RKO (cell line): ENCODE measurements at regions not wholly inside any gene's neighbourhood (a gene's known extent, or its start where the extent isn't known, plus 50 kb on each side); places are given as distances from the start of the nearest gene placed in this dataset.
"Not testable (repeated sequence)": the region's sequence is repeated elsewhere in the genome, so short reads cannot be mapped to it uniquely, and the experiment has no call there.

Source experiments
- DNase-seq: peaks from one replicate; pipeline ENCODE4 v3.0.0-alpha.2; 2016; ENCODE audit warnings: low spot score

- no peak for DNase-seq
Observed at GRCh38 chr20:57999465-58000111, 228.9 kb downstream of the ANKRD60 start.

- DNase-seq = no peak
Observed at GRCh38 chr20:57998981-57999464, 229.4 kb downstream of the ANKRD60 start.

DNA sequence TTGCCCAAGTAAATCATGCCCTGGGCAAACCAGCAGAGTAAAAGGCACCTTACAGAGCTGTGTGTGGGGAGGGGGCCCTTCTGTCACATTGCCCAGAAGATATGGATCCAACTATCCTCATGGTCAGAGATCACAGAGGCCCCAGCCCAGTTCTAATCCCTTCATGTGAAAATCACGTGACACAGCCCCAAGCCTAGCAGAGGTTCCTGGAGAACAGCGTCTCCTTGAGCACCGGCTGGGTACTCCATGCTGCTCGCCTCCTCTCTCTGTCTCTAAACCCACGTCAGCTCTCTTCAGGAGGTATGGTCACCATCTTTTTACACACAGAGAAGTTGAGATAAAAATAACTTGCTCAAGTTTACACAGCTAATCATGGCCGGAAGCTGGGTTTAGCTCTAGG lies 230.2 kb downstream of the ANKRD60 start:
- DNase-seq = no peak

- no peak for DNase-seq
Observed at GRCh38 chr20:57996936-57997890, 231.2 kb downstream of the ANKRD60 start.

DNA sequence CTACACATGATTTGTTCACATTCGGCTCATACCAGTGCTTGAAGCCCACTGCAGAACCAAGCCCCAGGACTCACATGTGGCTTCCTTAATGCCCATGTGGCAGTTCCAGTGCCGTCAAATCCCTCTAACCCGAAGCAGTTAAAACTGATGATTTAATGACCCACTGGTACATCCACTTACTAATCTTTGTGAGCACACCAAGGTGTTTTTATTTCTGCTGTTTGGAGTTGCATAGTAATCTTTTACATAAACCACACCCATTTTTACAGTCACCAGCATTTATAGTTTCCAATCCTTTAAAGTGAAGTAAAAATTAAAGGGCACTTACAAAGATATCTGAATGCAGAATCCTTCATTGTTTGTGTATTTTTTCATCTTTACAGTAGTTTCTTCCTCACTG lies 232.0 kb downstream of the ANKRD60 start:
- no peak for DNase-seq

DNA sequence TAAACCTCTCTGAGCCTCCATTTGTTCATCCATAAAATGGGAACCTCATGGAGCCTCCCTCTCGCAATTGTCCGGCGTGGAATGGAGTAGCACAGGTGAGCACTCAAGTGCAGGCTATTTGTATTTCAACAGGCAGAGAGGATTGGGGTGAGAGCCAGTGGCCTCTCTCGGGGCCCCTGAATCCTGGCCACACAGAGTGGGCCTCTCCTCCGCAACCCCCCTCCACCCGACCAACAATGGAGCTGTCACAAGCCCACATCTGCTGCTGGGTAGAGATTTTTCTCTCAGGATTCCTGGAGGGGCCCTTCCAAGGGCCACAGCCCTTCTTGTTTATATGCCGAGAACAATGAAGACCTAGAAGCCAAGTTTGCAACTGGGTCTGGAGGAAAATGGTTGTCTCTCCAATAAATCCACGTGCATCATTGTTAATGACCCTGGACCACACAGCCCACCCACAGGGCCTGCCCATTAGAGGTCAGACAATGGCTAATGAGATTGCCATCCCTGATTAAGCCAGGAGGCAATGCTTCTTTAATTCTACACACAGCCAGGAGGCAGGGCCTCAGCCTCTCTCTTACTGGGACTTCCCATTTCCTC lies 233.0 kb downstream of the ANKRD60 start:
- no peak for DNase-seq

- DNase-seq = no peak
Observed at GRCh38 chr20:57993716-57994431, 234.6 kb downstream of the ANKRD60 start.

DNA sequence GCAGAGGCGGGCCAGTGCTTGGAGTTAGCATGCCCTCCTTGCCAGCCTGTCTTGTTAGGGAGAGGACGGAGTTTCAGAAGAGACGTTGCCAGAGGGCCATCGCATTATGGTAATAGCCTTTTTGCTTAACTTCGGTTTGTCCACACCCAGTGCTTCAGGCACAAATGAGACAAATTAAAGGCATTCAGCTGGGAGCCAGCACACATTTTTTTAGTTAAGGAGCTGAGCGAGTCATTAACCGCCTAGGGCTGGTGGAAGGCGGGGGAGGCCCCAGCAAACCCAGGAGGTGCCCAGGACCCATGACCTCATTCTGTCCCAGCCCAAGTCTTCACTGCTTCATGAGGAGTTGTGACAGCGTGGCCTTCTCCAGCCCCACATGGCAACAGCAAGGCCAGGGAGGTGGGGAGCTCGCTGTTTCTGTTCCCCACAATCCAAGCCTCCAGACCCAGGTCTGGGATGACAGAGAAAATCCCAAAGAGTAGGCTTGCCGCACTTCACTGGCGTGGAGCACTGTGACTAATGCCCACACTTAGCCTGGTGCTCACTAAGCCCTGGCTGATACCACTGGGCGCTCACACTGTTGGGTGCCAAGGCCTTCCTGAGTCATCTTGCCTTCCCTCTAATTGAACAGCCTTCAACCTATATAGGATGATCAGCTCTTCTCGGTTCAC lies 237.1 kb downstream of the ANKRD60 start:
- DNase-seq = no peak

DNA sequence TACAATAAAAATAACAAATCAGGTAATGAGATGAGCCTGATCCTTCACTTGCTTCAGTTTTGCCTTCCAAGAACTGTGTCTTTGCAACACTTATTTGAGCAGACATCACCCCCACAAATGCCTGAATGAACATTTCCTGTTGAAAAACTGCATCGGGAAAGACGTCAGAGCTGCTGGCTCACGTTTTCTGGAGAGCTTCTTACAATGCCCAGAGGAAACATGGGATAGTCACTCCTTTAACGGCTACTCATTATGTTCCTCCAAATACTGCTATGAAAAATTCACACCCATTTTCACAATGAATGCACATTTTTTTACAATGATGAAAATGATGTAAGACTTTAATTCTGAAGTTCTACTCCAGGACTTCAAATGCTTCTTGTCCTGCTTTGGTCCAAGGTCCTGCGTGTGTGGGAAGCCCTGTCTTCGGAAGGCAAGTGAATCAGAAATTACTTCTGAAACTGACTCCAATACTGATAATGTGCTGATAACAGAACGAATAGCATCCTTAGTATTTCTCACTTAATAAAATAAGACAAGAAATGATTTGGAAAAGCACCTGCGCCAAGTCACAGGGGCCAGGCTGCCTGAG lies 238.0 kb downstream of the ANKRD60 start:
- no peak for DNase-seq

GRCh38 chr20:57988828-57989227 lies 239.6 kb downstream of the ANKRD60 start:
- no peak for DNase-seq

DNA sequence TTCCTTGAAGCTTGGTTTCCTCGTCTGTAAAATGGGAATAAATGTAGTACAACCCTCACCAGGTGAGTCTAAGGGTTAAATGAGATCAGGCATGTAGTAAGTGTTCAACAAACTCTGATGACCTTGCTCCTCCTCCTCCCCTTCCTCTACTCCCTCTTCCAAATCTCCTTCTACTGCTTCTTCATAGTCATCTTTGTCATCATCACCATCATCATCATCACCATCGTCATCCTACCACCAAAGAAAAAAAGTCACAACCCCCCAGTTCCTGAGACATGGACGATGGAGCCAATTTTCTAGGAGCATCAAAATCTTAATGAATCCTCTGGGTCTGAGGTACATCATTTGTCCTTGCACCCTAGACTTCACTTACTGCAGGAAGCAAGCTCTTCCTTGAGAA lies 240.0 kb downstream of the ANKRD60 start:
- no peak for DNase-seq

DNA sequence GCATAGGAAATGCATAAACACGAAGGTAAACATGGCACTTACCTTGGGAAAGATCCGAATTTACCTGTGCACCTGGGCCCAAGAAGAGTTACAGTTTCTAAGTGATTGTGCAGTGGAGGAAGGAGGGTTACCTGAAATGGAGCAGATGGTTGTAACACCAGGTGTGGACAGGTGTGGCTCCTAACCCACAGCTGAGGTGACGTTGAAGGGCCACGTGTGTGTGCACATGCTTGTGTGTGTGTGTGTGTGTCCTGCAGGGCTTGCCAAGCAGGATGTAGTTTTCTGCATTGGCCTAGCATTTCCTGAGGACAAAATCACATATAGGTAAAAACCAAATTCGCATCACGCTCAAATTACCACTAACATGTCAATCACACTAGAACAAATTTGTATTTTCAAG lies 240.8 kb downstream of the ANKRD60 start:
- no peak for DNase-seq

GRCh38 chr20:57986666-57987065 lies 241.8 kb downstream of the ANKRD60 start:
- DNase-seq = no peak

DNA sequence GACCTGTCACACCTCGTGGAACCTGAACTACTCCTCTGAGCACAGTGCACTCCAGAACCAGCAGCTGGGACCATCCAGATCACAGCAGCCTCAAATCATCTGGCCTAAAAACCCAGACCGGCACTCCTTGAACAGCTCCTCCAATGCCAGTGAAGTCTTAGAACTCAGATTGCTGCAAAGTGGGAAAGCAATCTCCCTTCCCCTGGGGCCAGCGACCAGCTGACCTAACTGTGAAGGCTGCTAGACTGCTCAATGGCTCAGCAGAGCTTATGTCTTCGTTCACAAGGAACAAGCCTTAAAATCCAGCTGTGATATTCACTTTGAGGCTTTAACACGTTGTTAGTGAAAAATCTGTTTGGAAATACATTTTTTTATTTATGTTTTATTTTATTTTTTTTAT lies 243.2 kb downstream of the ANKRD60 start:
- no peak for DNase-seq

GRCh38 chr20:57983082-57983481 lies 245.4 kb downstream of the ANKRD60 start:
- no peak for DNase-seq

DNA sequence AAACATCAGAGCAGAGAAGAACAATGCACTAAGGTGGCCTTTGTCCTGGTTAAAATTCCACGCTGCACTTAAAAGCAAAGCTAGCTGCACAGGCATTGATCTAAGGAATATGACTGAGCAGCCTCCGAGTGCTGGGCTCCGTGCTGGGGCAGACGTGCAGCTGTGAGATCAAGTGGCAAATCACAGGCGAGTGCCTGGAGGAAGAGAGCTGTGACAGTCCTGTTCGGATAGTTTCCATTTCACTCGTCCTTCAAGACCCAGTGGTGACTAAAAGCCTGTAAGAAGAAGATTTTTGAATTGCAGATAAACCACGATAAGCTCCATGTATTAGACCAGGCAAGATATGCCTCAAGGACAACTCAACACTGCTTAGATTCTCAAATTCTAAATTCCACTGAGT lies 247.9 kb downstream of the ANKRD60 start:
- DNase-seq = no peak

GRCh38 chr20:57977569-57977968 lies 250.9 kb downstream of the ANKRD60 start:
- no peak for DNase-seq

- no peak for DNase-seq
Observed at GRCh38 chr20:57977141-57977540, 251.3 kb downstream of the ANKRD60 start.

GRCh38 chr20:57974863-57975262 lies 253.6 kb downstream of the ANKRD60 start:
- DNase-seq = no peak

- no peak for DNase-seq
Observed at GRCh38 chr20:57973886-57974285, 254.6 kb downstream of the ANKRD60 start.

GRCh38 chr20:57971583-57971982 lies 256.9 kb downstream of the ANKRD60 start:
- not testable (repeated sequence) for DNase-seq
